GM21723 (cell line): ENCODE measurements at regions not wholly inside any gene's neighbourhood (a gene's known extent, or its start where the extent isn't known, plus 50 kb on each side); places are given as distances from the start of the nearest gene placed in this dataset.
A peak's percentile ranks its signal among the peaks of the same experiment; 100 is the strongest.
"Not testable (repeated sequence)": the region's sequence is repeated elsewhere in the genome, so short reads cannot be mapped to it uniquely, and the experiment has no call there.

Experiments used
- ATAC-seq: cut with Tn5 transposase; IDR thresholded peaks from one replicate; pipeline ENCODE4 v1.9.1; 2021; ENCODE audit warnings: mild to moderate bottlenecking, moderate library complexity; ENCODE audit not compliant: unreplicated experiment

GRCh38 chr2:183898641-183899040 is 699.7 kb upstream of the ZNF804A start:
- ATAC-seq, result no peak

- ATAC-seq, result no peak
Observed at GRCh38 chr2:183901931-183902330, 696.4 kb upstream of the ZNF804A start.

- no peak for ATAC-seq
Observed at GRCh38 chr2:183903026-183903425, 695.3 kb upstream of the ZNF804A start.

DNA sequence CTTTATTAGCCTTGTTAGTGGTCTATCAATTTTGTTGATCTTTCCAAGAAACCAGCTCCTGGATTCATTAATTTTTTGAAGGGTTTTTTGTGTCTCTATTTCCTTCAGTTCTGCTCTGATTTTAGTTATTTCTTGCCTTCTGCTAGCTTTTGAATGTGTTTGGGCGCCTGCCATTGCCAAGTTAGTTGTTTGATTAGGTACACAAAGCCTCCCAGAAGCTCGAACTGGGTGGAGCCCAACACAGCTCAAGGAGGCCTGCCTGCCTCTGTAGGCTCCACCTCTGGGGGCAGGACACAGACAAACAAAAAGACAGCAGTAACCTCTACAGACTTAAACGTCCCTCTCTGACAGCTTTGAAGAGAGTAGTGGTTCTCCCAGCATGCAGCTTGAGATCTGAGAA is 682.3 kb upstream of the ZNF804A start:
- ATAC-seq, result not testable (repeated sequence)

DNA sequence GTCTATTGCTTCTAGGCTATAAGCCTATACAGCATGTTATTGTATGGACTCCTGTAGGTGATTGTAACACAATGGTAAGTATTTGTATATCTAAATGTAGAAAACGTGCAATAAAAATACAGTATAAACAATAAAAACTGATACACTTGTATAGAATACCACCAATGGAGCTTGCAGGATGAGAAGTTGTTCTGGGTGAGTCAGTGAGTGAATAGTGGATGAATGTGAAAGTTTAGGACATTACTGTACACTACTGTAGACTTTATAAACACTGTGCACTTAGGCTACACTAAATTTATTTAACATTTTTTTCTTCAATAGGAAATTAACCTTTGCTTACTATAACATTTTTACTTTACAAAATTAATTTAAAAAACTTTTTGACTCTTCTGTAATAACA is 679.2 kb upstream of the ZNF804A start:
- no peak for ATAC-seq

DNA sequence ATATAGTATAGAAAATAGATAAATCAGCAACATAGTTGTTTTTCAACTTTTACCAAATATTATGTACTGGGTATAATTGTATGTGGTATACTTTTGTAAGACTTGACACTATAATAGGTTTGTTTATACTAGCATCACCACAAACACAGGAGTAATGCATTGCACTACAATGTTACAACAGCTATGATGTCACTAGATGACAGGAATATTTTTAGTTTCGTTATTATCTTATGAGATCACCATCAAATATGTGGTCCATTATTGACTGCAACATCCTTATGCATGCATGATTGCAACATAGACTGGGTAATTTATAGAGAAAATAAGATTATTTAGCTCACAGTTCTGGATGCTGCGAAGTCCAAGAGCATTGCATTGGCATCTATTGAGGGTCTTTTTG is 678.4 kb upstream of the ZNF804A start:
- no peak for ATAC-seq

- no peak for ATAC-seq
Observed at GRCh38 chr2:183925281-183925680, 673.0 kb upstream of the ZNF804A start.

- ATAC-seq, result no peak
Observed at GRCh38 chr2:183926433-183926832, 671.9 kb upstream of the ZNF804A start.

- no peak for ATAC-seq
Observed at GRCh38 chr2:183927406-183928325, 670.7 kb upstream of the ZNF804A start.

DNA sequence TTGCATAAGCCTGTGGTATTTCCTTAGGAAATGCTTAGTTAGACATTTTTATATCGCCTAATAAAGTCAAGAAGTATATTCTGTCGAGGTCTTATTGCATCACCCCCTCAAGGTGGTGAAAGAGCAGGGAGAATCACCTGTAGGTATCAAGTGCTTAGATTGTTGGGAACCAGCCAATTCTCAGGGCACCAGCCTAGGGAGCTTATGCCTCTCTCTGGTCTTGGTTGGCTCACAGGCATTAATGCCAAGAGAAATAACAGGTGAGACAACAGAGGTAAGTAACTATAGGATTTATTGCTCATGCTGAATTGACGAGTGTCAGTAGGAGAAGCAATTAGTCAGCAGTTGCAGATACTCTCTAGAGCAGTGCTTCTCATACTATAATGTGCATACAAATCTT is 663.3 kb upstream of the ZNF804A start:
- no peak for ATAC-seq

GRCh38 chr2:183937220-183937619 is 661.1 kb upstream of the ZNF804A start:
- no peak for ATAC-seq

- ATAC-seq, result no peak
Observed at GRCh38 chr2:183946193-183946592, 652.1 kb upstream of the ZNF804A start.

DNA sequence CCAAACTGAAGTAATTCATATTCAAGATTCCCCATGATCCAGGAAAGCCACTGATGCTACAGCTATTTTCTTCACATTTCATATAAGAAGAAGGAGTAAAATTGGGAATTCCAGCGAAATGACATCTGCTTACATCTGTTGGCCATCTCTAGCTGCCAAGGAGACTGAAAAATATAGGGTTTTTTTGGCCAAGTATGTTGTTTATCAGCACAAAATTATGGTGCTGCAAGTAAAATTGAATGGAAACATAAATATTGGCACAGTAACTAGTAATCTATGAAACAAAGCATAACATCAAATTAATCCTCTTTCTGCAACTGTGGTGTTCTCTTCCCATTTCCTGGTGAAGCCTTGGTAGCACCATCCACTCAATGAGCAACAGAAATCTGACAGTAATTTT is 649.5 kb upstream of the ZNF804A start:
- ATAC-seq, result no peak

DNA sequence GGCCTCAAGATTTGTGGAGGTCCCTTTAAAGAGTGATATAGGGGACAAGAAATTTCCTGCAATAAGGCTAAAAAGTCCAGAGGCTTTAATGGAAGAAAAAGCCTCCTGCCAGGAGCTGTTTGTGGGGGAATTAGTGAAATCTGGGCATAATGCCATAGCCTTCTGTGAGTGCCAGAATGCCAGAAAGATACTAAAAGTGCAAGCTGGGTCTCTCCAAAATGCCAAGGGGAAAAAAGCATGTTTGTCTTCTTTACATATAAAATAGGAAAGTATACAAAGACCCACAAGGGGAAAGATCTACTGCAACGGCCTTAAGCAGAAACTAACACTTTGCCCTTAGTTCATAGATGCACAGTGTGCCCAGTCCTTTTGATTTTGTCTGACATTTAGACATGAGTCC is 647.7 kb upstream of the ZNF804A start:
- no peak for ATAC-seq

DNA sequence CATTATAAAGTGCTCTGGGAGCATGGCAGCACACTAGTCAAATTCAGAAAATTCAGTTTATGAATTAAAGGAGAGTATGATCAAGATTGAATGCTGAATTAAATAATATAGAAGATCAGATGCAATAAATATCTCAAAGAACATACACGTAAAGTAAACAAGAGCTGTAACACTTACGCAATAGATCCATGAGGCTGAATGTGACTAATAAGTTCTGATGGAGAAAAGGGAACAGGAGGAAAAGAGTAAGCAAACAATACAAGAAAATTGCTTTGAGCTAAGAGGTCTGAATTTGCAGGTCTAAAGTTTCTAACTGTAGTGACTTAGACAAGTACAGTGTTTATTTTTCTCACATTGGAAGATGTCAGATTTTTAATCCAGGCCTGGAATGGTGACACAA is 646.7 kb upstream of the ZNF804A start:
- ATAC-seq, result no peak

DNA sequence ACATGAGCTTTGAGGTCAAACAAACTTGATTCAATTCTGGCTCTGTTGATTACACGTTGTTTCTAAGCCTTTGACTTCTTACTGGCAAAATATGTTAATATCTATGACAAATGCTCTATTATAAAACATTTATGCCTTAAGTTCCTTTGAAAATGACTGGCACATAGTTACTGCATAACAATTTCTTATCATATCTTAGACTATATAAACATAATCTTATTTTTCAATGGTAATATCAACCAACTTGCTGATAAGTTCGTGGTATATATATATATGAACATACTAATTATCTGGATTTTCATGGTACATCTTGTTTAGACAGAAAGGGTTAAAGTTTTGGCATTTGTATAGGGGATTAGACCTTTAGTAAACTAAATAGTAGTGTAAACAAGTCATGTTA is 645.6 kb upstream of the ZNF804A start:
- ATAC-seq, result no peak

GRCh38 chr2:183963609-183964008 is 634.7 kb upstream of the ZNF804A start:
- ATAC-seq, result no peak

GRCh38 chr2:183964565-183964964 is 633.8 kb upstream of the ZNF804A start:
- ATAC-seq, result no peak

GRCh38 chr2:183967756-183968155 is 630.6 kb upstream of the ZNF804A start:
- no peak for ATAC-seq

DNA sequence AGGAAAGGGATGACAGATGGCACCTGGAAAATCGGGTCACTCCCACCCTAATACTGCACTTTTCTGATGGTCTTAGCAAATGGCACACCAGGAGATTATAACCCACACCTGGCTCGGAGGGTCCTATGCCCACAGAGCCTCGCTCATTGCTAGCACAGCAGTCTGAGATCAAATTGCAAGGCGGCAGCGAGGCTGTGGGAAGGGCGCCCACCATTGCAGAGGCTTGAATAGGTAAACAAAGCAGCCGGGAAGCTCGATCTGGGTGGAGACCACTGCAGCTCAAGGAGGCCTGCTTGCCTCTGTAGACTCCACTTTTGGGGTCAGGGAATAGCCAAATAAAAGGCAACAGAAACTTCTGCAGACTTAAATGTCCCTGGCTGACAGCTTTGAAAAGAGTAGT is 622.7 kb upstream of the ZNF804A start:
- ATAC-seq, result not testable (repeated sequence)

DNA sequence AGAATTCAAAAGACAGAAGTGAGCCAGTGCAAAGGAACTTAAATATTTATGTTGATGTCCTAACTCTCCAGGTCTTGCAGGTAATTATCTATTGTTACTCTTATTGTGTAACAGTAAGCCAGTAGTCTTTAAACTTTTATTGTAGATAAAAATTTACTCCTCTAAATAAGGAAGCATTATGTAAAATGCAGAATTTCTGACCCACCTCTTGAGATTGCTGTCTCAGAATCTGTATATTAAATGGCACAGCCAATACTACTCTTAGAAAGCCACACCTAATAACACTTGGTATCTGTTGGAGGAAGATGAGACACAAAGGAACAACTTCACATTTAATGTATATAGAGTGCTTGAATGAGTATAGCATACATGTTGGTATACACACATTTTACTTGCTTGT is 613.5 kb upstream of the ZNF804A start:
- no peak for ATAC-seq

- no peak for ATAC-seq
Observed at GRCh38 chr2:183991968-183992367, 606.4 kb upstream of the ZNF804A start.

DNA sequence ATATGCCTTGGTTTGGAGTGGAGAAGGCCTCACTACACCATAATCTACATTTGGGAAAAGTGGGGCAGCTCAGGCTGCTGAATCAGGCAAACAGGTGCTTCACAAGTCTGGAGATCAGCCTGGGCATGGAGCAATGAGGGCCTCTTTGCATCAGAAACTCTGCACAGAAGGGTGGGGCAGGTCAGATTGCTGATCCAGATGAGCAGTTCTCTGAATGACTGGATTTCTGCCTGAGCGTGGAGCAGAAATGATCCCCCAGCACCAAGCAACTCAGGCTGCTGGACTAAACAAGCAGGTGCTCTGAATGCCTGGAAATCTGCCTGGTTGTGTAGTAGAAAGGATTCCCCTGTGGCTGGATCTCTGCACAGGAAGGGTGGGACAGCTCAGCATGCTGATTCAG is 605.3 kb upstream of the ZNF804A start:
- ATAC-seq, result peak; percentile 53
